ENCODE measurements at regions not wholly inside any gene's neighbourhood (a gene's known extent, or its start where the extent isn't known, plus 50 kb on each side); places are given as distances from the start of the nearest gene placed in this dataset.

DNA sequence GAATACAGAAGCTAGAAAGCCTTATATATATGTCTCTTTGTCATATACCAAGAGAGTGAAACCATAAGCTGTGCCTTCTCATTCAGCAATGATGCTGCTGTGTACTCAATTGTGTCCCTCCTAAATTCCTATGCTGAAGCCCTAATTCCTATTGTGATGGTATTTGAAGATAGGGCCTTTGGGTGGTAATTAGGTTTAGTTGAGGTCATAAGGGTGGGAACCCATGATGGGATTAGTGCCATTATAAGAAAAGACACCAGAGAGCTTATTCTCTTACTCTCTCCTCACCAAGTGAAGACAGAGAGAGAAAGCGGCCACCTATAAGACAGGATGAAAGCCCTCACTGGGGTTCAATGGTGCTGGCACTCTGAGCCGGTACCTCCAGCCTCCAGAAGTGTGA is 1191.3 kb upstream of the TENM4 start:
- POLR2A ChIA-PET, result no interaction called here
- ATAC-seq, result no peak
- no TSS peak for BruUV-seq (replicated peaks)

DNA sequence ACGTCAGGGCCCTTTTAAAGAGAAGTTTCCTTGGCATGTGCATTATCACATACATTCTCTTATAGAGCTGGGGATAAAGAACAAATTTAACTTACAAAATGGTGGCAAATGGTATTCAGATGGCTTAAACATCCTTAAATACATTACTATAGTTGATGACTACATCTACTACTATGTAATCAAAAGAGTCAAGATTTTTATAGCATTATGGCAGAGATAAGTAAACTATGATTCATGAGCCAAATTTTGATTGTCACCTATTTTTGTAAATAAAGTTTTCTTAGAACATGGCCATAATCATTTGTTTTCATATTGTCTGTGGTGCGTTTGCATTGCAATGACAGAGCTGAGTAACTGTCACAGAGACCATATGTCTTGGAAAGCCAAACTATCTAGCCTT is 1188.6 kb upstream of the TENM4 start:
- TF ChIP-seq, protein P1, sequence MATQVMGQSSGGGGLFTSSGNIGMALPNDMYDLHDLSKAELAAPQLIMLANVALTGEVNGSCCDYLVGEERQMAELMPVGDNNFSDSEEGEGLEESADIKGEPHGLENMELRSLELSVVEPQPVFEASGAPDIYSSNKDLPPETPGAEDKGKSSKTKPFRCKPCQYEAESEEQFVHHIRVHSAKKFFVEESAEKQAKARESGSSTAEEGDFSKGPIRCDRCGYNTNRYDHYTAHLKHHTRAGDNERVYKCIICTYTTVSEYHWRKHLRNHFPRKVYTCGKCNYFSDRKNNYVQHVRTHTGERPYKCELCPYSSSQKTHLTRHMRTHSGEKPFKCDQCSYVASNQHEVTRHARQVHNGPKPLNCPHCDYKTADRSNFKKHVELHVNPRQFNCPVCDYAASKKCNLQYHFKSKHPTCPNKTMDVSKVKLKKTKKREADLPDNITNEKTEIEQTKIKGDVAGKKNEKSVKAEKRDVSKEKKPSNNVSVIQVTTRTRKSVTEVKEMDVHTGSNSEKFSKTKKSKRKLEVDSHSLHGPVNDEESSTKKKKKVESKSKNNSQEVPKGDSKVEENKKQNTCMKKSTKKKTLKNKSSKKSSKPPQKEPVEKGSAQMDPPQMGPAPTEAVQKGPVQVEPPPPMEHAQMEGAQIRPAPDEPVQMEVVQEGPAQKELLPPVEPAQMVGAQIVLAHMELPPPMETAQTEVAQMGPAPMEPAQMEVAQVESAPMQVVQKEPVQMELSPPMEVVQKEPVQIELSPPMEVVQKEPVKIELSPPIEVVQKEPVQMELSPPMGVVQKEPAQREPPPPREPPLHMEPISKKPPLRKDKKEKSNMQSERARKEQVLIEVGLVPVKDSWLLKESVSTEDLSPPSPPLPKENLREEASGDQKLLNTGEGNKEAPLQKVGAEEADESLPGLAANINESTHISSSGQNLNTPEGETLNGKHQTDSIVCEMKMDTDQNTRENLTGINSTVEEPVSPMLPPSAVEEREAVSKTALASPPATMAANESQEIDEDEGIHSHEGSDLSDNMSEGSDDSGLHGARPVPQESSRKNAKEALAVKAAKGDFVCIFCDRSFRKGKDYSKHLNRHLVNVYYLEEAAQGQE (IDR thresholded peaks at IDR 0.05; ENCODE audit: insufficient read depth in 1 of 2, low read depth in 2 of 2, low read length in 1 of 2), result no peak
- TF ChIP-seq, protein P2, sequence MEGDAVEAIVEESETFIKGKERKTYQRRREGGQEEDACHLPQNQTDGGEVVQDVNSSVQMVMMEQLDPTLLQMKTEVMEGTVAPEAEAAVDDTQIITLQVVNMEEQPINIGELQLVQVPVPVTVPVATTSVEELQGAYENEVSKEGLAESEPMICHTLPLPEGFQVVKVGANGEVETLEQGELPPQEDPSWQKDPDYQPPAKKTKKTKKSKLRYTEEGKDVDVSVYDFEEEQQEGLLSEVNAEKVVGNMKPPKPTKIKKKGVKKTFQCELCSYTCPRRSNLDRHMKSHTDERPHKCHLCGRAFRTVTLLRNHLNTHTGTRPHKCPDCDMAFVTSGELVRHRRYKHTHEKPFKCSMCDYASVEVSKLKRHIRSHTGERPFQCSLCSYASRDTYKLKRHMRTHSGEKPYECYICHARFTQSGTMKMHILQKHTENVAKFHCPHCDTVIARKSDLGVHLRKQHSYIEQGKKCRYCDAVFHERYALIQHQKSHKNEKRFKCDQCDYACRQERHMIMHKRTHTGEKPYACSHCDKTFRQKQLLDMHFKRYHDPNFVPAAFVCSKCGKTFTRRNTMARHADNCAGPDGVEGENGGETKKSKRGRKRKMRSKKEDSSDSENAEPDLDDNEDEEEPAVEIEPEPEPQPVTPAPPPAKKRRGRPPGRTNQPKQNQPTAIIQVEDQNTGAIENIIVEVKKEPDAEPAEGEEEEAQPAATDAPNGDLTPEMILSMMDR (IDR thresholded peaks at IDR 0.05), result no peak
- no peak for TF ChIP-seq SIN3A (IDR thresholded peaks at IDR 0.05; ENCODE audit: borderline replicate concordance, insufficient read depth, low read depth, low read length)
- no peak for TF ChIP-seq POLR2AphosphoS5 (IDR thresholded peaks at IDR 0.05; ENCODE audit: low read depth, low read length)
- no peak for TF ChIP-seq TCF7L2 (IDR thresholded peaks at IDR 0.05; ENCODE audit: low read depth, low read length)
- no TSS peak for BruUV-seq (replicated peaks)
- Histone ChIP-seq H3K27me3 (ENCODE audit: control insufficient read depth, insufficient read depth, low read length) (no peaks in the 10 kb centered on the region), H3K9me3 (ENCODE audit: control insufficient read depth, insufficient read depth, low read depth, low read length) (no peaks in the 10 kb centered on the region), H3K36me3 (ENCODE audit: control insufficient read depth, insufficient read depth, low read length) (no peaks in the 10 kb centered on the region), H3K27ac (ENCODE audit: low read length) (no peak overlapping the region), H3K4me3 (ENCODE audit: low read depth in 2 of 2, low read length in 2 of 2) (no peak overlapping the region), H3K4me1 (ENCODE audit: control insufficient read depth, insufficient read depth, low read length) (no peaks in the 10 kb centered on the region)
- CTCF ChIA-PET, result no interaction called here
- ATAC-seq (no peak), DNase-seq (ENCODE audit: low read depth, low spot score) (no peak)
- POLR2A ChIA-PET, result no interaction called here
- in situ Hi-C loops (cut with HindIII; ENCODE audit: low pct_unique_long_range_greater_than_20kb, low sequenced_read_pairs), result no loop called here
- intact Hi-C loops (cut with micrococcal nuclease; ENCODE audit: unreplicated experiment), result no loop called here

More for the DNA sequence above, 1191.3 kb upstream of the TENM4 start:
- Histone ChIP-seq H3K9me3 (ENCODE audit: control insufficient read depth, insufficient read depth, low read depth, low read length) (no peaks in the 10 kb centered on the region), H3K4me1 (ENCODE audit: control insufficient read depth, insufficient read depth, low read length) (no peaks in the 10 kb centered on the region), H3K36me3 (ENCODE audit: control insufficient read depth, insufficient read depth, low read length) (no peaks in the 10 kb centered on the region), H3K27me3 (ENCODE audit: control insufficient read depth, insufficient read depth, low read length) (no peaks in the 10 kb centered on the region), H3K27ac (ENCODE audit: low read length) (no peak overlapping the region), H3K4me3 (ENCODE audit: low read depth in 2 of 2, low read length in 2 of 2) (no peak overlapping the region)
- no peak for DNase-seq (ENCODE audit: low read depth, low spot score)
- CTCF ChIA-PET, result no interaction called here
- in situ Hi-C loops (cut with HindIII; ENCODE audit: low pct_unique_long_range_greater_than_20kb, low sequenced_read_pairs) (no loop called here), intact Hi-C loops (cut with micrococcal nuclease; ENCODE audit: unreplicated experiment) (no loop called here)
- TF ChIP-seq SIN3A (IDR thresholded peaks at IDR 0.05; ENCODE audit: borderline replicate concordance, insufficient read depth, low read depth, low read length), result no peak
- TF ChIP-seq POLR2AphosphoS5 (IDR thresholded peaks at IDR 0.05; ENCODE audit: low read depth, low read length), result no peak
- TF ChIP-seq, protein P2 (IDR thresholded peaks at IDR 0.05), result no peak
- TF ChIP-seq TCF7L2 (IDR thresholded peaks at IDR 0.05; ENCODE audit: low read depth, low read length), result no peak
- TF ChIP-seq, protein P1 (IDR thresholded peaks at IDR 0.05; ENCODE audit: insufficient read depth in 1 of 2, low read depth in 2 of 2, low read length in 1 of 2), result no peak

Measured in Panc1 (cell line).